WTC11 (cell line): ENCODE measurements at regions not wholly inside any gene's neighbourhood (a gene's known extent, or its start where the extent isn't known, plus 50 kb on each side); places are given as distances from the start of the nearest gene placed in this dataset.
"Not testable (repeated sequence)": the region's sequence is repeated elsewhere in the genome, so short reads cannot be mapped to it uniquely, and the experiment has no call there.

Source experiments
- ATAC-seq: fragments of 200-7000 bp; cut with Tn5 transposase; 2 replicates; pipeline ENCODE4 v1.10.0; 2021; ENCODE audit warnings: mild to moderate bottlenecking, moderate library complexity
- CTCF ChIA-PET: fragments of 300-600 bp; sonication (Branson Sonifier 250); formaldehyde crosslinking; loops from one replicate; lab custom pipeline; 2021; ENCODE audit warnings: antibody characterized with exemption; lab: Charles Lee
- POLR2A ChIA-PET: fragments of 350-600 bp; sonication (Branson Sonifier 250); formaldehyde crosslinking; loops from one replicate; lab custom pipeline; 2021; ENCODE audit warnings: antibody characterized with exemption; lab: Charles Lee
- DNase-seq: peaks from one replicate; pipeline ENCODE4 v3.0.0; 2021; ENCODE audit warnings: low spot score
- H3K27ac Mint-ChIP-seq: 2 replicates; pipeline ENCODE4 v1.8.0; 2021; ENCODE audit warnings: mixed read lengths
- H3K27me3 Mint-ChIP-seq: 2 replicates; pipeline ENCODE4 v1.8.0; 2021; ENCODE audit warnings: low read depth, mild to moderate bottlenecking, moderate library complexity, mixed read lengths
- H3K36me3 Mint-ChIP-seq: 2 replicates; pipeline ENCODE4 v1.8.0; 2021; ENCODE audit warnings: mixed read lengths
- H3K4me1 Mint-ChIP-seq: 2 replicates; pipeline ENCODE4 v1.8.0; 2022; ENCODE audit warnings: mixed read lengths
- H3K4me3 Mint-ChIP-seq: 2 replicates; pipeline ENCODE4 v1.8.0; 2021; ENCODE audit warnings: mild to moderate bottlenecking, moderate library complexity, mixed read lengths
- H3K9me3 Mint-ChIP-seq: 2 replicates; pipeline ENCODE4 v1.8.0; 2021; ENCODE audit warnings: mixed read lengths
- ATF1 ChIP-seq: sonication (generic); formaldehyde crosslinking; IDR thresholded peaks from 2 replicates; pipeline ENCODE4 v1.8.1; 2023; ENCODE audit warnings: mild to moderate bottlenecking, moderate library complexity, missing genetic modification reagents
- ATF3 ChIP-seq: sonication (generic); formaldehyde crosslinking; conservative IDR thresholded peaks from 2 replicates; pipeline ENCODE4 v1.8.1; 2022; ENCODE audit warnings: mild to moderate bottlenecking, missing genetic modification reagents
- E2F1 ChIP-seq: sonication (generic); formaldehyde crosslinking; IDR thresholded peaks from 2 replicates; pipeline ENCODE4 v1.8.0; 2022; ENCODE audit warnings: mild to moderate bottlenecking, missing genetic modification reagents
- FOXP4 ChIP-seq: sonication (generic); formaldehyde crosslinking; IDR thresholded peaks from 2 replicates; pipeline ENCODE4 v1.8.0; 2022; ENCODE audit warnings: mild to moderate bottlenecking, missing genetic modification reagents
- GRHL2 ChIP-seq: fragments of 250-450 bp; sonication (Bioruptor Pico); IDR thresholded peaks from 2 replicates; pipeline ENCODE4 v1.8.0; 2022; ENCODE audit warnings: mild to moderate bottlenecking, moderate library complexity; ENCODE audit not compliant: insufficient replicate concordance, severe bottlenecking
- GTF2I ChIP-seq: fragments of 250-450 bp; sonication (Bioruptor Pico); conservative IDR thresholded peaks from 2 replicates; pipeline ENCODE4 v1.4.0; 2021; ENCODE audit warnings: mild to moderate bottlenecking
- IRF2 ChIP-seq: sonication (generic); formaldehyde crosslinking; IDR thresholded peaks from 2 replicates; pipeline ENCODE4 v1.8.0; 2022; ENCODE audit warnings: low read depth, missing genetic modification reagents, borderline replicate concordance
- MAX ChIP-seq: sonication (generic); formaldehyde crosslinking; IDR thresholded peaks from 2 replicates; pipeline ENCODE4 v1.8.0; 2022; ENCODE audit warnings: mild to moderate bottlenecking, missing genetic modification reagents
- NFATC4 ChIP-seq: fragments of 250-450 bp; sonication (Bioruptor Pico); IDR thresholded peaks from 2 replicates; pipeline ENCODE4 v1.9.0; 2021; ENCODE audit warnings: mild to moderate bottlenecking
- NR3C1 ChIP-seq: sonication (generic); formaldehyde crosslinking; conservative IDR thresholded peaks from 2 replicates; pipeline ENCODE4 v1.8.1; 2023; ENCODE audit warnings: low read depth, mild to moderate bottlenecking, missing genetic modification reagents
- PREB ChIP-seq: sonication (generic); formaldehyde crosslinking; IDR thresholded peaks from 2 replicates; pipeline ENCODE4 v1.8.1; 2022; ENCODE audit warnings: mild to moderate bottlenecking, missing genetic modification reagents, moderate library complexity, borderline replicate concordance
- SOX15 ChIP-seq: fragments of 250-450 bp; sonication (Bioruptor Pico); IDR thresholded peaks from 2 replicates; pipeline ENCODE4 v1.9.0; 2021; ENCODE audit warnings: mild to moderate bottlenecking
- SP1 ChIP-seq: sonication (generic); formaldehyde crosslinking; conservative IDR thresholded peaks from 2 replicates; pipeline ENCODE4 v1.8.1; 2022; ENCODE audit warnings: missing genetic modification reagents
- ZNF423 ChIP-seq: fragments of 250-450 bp; sonication (Bioruptor Pico); IDR thresholded peaks from 2 replicates; pipeline ENCODE4 v2.1.2; 2022; ENCODE audit warnings: mild to moderate bottlenecking, moderate library complexity
- TF ChIP-seq, protein P1 (sequence below): sonication (generic); formaldehyde crosslinking; IDR thresholded peaks from 2 replicates; pipeline ENCODE4 v1.8.1; 2023; ENCODE audit warnings: mild to moderate bottlenecking, missing genetic modification reagents
- TF ChIP-seq, protein P2 (sequence below): sonication (generic); formaldehyde crosslinking; IDR thresholded peaks from 2 replicates; pipeline ENCODE4 v1.8.1; 2023; ENCODE audit warnings: mild to moderate bottlenecking, moderate library complexity, missing genetic modification reagents

- no peaks in the 10 kb centered on the region; the same call in 1 of the 2 replicates for H3K9me3 Mint-ChIP-seq
- peaks cover 24% of the 10 kb centered on the region for H3K4me1 Mint-ChIP-seq
- ATAC-seq (no peak), DNase-seq (no peak)
- H3K27ac Mint-ChIP-seq: peak overlapping the region; percentile 55; the same call in 1 of the 2 replicates
- ChIA-PET CTCF (no interaction called here), POLR2A (no interaction called here)
- TF ChIP-seq GRHL2 (CRISPR knock-in tag): no peak
- no peak for TF ChIP-seq NFATC4 (CRISPR knock-in tag)
- no peak overlapping the region for H3K4me3 Mint-ChIP-seq
- H3K27me3 Mint-ChIP-seq: no peaks in the 10 kb centered on the region
- no peaks in the 10 kb centered on the region for H3K36me3 Mint-ChIP-seq
These were observed 81.6 kb upstream of the HGF start for GRCh38 chr7:81851413-81851812.

GRCh38 chr7:81846398-81846797 is 76.6 kb upstream of the HGF start:
- no peaks in the 10 kb centered on the region for H3K27me3 Mint-ChIP-seq
- H3K4me1 Mint-ChIP-seq: peaks cover 16% of the 10 kb centered on the region
- H3K9me3 Mint-ChIP-seq: peaks cover 8% of the 10 kb centered on the region
- no peak for DNase-seq
- TF ChIP-seq SP1 (no peak), ZNF423 (no peak), ATF3 (no peak), NFATC4 (CRISPR knock-in tag) (no peak), ATF1 (no peak), FOXP4 (CRISPR knock-in tag) (no peak), PREB (CRISPR knock-in tag) (no peak), SOX15 (no peak), GTF2I (no peak), E2F1 (CRISPR knock-in tag) (no peak), MAX (CRISPR knock-in tag) (no peak)
- TF ChIP-seq, protein P1, sequence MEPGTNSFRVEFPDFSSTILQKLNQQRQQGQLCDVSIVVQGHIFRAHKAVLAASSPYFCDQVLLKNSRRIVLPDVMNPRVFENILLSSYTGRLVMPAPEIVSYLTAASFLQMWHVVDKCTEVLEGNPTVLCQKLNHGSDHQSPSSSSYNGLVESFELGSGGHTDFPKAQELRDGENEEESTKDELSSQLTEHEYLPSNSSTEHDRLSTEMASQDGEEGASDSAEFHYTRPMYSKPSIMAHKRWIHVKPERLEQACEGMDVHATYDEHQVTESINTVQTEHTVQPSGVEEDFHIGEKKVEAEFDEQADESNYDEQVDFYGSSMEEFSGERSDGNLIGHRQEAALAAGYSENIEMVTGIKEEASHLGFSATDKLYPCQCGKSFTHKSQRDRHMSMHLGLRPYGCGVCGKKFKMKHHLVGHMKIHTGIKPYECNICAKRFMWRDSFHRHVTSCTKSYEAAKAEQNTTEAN: no peak
- TF ChIP-seq, all 79 proteins: peak for 0
- POLR2A ChIA-PET: no interaction called here
- Mint-ChIP-seq H3K27ac (no peak overlapping the region; the same call in 1 of the 2 replicates), H3K36me3 (peaks cover 2% of the 10 kb centered on the region), H3K4me3 (no peak overlapping the region)
- CTCF ChIA-PET: interaction anchor here (1.1 kb wide), 1 partner anchor 376 kb away, joined by 3 read pairs; no protein-coding TSS in a partner anchor
- no peak for ATAC-seq

DNA sequence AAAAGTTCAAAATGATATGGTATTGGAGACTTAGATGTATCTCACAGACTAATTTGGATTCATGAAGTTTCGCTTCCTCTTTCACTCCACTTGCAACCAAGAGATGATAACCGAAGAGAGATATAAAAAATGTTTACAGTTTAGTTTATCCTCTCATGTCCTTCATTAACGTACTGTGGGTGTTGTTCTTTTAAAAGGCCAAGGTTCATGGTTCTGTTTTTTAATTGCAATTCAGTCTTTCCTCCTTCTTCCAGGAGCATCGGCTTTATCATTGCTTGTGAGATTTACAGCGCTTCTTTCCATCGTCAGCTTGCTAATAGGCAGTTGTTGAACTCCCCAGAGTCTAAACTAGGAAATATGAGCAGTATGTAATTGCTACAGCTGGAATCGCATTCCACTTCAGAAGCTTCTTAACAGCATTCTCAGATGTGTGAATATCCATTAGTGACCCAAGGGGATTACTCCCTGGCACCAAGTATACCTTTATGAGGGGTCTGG is 75.9 kb upstream of the HGF start:
- peaks cover 8% of the 10 kb centered on the region for H3K9me3 Mint-ChIP-seq
- DNase-seq: no peak
- TF ChIP-seq NR3C1 (CRISPR knock-in tag): no peak
- no peak for TF ChIP-seq IRF2 (CRISPR knock-in tag)
- TF ChIP-seq, protein P2, sequence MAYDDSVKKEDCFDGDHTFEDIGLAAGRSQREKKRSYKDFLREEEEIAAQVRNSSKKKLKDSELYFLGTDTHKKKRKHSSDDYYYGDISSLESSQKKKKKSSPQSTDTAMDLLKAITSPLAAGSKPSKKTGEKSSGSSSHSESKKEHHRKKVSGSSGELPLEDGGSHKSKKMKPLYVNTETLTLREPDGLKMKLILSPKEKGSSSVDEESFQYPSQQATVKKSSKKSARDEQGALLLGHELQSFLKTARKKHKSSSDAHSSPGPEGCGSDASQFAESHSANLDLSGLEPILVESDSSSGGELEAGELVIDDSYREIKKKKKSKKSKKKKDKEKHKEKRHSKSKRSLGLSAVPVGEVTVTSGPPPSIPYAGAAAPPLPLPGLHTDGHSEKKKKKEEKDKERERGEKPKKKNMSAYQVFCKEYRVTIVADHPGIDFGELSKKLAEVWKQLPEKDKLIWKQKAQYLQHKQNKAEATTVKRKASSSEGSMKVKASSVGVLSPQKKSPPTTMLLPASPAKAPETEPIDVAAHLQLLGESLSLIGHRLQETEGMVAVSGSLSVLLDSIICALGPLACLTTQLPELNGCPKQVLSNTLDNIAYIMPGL (CRISPR knock-in tag): no peak
- TF ChIP-seq, all 79 proteins: peak for 0
- Mint-ChIP-seq H3K36me3 (peaks cover 2% of the 10 kb centered on the region), H3K27me3 (no peaks in the 10 kb centered on the region), H3K4me1 (peaks cover 10% of the 10 kb centered on the region), H3K27ac (no peak overlapping the region), H3K4me3 (no peak overlapping the region)
- ATAC-seq: no peak
- ChIA-PET POLR2A (no interaction called here), CTCF (interaction anchor here (1.1 kb wide), 1 partner anchor 376 kb away, joined by 3 read pairs; no protein-coding TSS in a partner anchor)

DNA sequence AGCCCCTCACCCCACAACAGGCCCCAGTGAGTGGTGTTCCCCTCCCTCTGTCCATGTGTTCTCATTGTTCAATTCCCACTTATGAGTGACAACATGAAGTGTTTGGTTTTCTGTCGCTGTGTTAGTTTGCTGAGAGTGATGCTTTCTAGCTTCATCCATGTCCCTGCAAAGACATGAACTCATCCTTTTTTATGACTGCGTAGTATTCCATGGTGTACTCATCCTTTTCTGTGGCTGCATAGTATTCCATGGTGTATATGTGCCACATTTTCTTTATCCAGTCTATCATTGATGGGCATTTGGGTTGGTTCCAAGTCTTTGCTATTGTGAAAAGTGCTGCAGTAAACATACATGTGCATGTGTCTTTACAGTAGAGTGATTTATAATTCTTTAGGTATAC is 73.8 kb upstream of the HGF start:
- DNase-seq, POLR2A ChIA-PET: not testable (repeated sequence)

More for the DNA sequence above, 73.8 kb upstream of the HGF start:
- H3K27me3 Mint-ChIP-seq, CTCF ChIA-PET, ATAC-seq, H3K4me1 Mint-ChIP-seq, H3K4me3 Mint-ChIP-seq, H3K36me3 Mint-ChIP-seq, H3K27ac Mint-ChIP-seq: not testable (repeated sequence)
- peaks cover 18% of the 10 kb centered on the region for H3K9me3 Mint-ChIP-seq
